ENCODE measurements at regions not wholly inside any gene's neighbourhood (a gene's known extent, or its start where the extent isn't known, plus 50 kb on each side); places are given as distances from the start of the nearest gene placed in this dataset.

DNA sequence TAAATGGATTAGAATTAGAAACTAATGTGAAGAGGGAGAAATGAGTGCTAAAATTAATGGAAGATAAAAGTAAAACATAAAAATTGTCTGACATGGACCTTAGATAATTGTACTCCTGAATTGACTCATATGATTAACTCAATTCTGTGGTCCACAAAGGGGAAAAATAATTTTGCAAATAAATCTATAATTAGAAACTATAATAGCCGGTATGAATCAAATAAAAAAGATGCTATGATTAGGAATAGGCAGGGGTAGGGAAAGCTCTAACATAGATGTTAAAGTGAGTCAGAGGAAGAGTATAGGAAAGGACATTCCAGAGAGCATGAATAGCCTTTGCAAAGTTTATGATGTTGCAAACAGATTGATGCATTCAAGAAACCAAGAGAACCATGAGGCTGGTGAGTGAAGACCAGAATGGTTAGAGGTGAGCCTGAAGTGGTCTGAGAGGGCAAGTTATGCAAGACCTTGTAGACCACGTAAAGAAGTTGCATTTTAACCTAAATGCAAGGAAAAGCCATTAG, 262.1 kb upstream of the CA10 start:
- TF ChIP-seq, protein P1, sequence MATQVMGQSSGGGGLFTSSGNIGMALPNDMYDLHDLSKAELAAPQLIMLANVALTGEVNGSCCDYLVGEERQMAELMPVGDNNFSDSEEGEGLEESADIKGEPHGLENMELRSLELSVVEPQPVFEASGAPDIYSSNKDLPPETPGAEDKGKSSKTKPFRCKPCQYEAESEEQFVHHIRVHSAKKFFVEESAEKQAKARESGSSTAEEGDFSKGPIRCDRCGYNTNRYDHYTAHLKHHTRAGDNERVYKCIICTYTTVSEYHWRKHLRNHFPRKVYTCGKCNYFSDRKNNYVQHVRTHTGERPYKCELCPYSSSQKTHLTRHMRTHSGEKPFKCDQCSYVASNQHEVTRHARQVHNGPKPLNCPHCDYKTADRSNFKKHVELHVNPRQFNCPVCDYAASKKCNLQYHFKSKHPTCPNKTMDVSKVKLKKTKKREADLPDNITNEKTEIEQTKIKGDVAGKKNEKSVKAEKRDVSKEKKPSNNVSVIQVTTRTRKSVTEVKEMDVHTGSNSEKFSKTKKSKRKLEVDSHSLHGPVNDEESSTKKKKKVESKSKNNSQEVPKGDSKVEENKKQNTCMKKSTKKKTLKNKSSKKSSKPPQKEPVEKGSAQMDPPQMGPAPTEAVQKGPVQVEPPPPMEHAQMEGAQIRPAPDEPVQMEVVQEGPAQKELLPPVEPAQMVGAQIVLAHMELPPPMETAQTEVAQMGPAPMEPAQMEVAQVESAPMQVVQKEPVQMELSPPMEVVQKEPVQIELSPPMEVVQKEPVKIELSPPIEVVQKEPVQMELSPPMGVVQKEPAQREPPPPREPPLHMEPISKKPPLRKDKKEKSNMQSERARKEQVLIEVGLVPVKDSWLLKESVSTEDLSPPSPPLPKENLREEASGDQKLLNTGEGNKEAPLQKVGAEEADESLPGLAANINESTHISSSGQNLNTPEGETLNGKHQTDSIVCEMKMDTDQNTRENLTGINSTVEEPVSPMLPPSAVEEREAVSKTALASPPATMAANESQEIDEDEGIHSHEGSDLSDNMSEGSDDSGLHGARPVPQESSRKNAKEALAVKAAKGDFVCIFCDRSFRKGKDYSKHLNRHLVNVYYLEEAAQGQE (IDR thresholded peaks at IDR 0.05; ENCODE audit: unreplicated experiment) = no peak
- TF ChIP-seq, protein P2, sequence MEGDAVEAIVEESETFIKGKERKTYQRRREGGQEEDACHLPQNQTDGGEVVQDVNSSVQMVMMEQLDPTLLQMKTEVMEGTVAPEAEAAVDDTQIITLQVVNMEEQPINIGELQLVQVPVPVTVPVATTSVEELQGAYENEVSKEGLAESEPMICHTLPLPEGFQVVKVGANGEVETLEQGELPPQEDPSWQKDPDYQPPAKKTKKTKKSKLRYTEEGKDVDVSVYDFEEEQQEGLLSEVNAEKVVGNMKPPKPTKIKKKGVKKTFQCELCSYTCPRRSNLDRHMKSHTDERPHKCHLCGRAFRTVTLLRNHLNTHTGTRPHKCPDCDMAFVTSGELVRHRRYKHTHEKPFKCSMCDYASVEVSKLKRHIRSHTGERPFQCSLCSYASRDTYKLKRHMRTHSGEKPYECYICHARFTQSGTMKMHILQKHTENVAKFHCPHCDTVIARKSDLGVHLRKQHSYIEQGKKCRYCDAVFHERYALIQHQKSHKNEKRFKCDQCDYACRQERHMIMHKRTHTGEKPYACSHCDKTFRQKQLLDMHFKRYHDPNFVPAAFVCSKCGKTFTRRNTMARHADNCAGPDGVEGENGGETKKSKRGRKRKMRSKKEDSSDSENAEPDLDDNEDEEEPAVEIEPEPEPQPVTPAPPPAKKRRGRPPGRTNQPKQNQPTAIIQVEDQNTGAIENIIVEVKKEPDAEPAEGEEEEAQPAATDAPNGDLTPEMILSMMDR (conservative IDR thresholded peaks at IDR 0.05; ENCODE audit: low read depth in 2 of 2) = no peak
- no peak for TF ChIP-seq JUNB (IDR thresholded peaks at IDR 0.05; ENCODE audit: unreplicated experiment)
- no peak for TF ChIP-seq EZH2phosphoT487 (IDR thresholded peaks at IDR 0.05; ENCODE audit: unreplicated experiment)
- TF ChIP-seq ZNF114 (CRISPR knock-in tag; IDR thresholded peaks at IDR 0.05) = no peak
- no peak for TF ChIP-seq EZH2 (IDR thresholded peaks at IDR 0.05; ENCODE audit: low read depth, unreplicated experiment)
- no peak for TF ChIP-seq CREB1 (CRISPR knock-in tag; IDR thresholded peaks at IDR 0.05; ENCODE audit: low read depth)

Data from GM23338 (cell line).